ENCODE measurements at regions not wholly inside any gene's neighbourhood (a gene's known extent, or its start where the extent isn't known, plus 50 kb on each side); places are given as distances from the start of the nearest gene placed in this dataset.
A peak's percentile ranks its signal among the peaks of the same experiment; 100 is the strongest.

DNA sequence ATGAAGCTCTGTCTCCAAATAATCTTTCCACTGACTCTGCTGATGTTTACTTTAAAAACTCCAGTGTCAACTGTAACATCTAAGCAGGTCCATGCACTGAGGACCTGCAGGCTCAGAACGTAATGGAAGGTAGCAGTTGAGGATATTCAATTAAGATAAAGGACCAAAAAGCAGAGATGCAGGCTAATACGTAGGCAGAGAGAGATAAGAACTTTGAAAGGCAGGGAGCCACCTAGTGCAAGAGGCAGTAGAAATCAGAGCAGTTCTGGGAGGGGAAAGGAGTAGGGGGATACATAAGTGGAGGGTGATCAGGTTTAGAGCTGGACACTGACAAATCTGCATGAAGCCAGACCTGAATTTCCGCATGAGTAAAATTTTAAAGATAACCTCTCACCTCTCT is 114.5 kb upstream of the POM121L12 start:
- TF ChIP-seq, protein P1, sequence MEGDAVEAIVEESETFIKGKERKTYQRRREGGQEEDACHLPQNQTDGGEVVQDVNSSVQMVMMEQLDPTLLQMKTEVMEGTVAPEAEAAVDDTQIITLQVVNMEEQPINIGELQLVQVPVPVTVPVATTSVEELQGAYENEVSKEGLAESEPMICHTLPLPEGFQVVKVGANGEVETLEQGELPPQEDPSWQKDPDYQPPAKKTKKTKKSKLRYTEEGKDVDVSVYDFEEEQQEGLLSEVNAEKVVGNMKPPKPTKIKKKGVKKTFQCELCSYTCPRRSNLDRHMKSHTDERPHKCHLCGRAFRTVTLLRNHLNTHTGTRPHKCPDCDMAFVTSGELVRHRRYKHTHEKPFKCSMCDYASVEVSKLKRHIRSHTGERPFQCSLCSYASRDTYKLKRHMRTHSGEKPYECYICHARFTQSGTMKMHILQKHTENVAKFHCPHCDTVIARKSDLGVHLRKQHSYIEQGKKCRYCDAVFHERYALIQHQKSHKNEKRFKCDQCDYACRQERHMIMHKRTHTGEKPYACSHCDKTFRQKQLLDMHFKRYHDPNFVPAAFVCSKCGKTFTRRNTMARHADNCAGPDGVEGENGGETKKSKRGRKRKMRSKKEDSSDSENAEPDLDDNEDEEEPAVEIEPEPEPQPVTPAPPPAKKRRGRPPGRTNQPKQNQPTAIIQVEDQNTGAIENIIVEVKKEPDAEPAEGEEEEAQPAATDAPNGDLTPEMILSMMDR (IDR thresholded peaks at IDR 0.05; ENCODE audit: low read length), result peak; percentile 53; the same call in 1 of the 2 replicates
- TF ChIP-seq EZH2 (IDR thresholded peaks at IDR 0.05; ENCODE audit: borderline replicate concordance, low read length), result no peak

Measured in OCI-LY1 (cell line).